Kidney (tissue), 13 donors: ENCODE measurements at regions not wholly inside any gene's neighbourhood (a gene's known extent, or its start where the extent isn't known, plus 50 kb on each side); places are given as distances from the start of the nearest gene placed in this dataset.

ENCODE experiments used
- DNase-seq, 5 donors: peaks; one replicate each; pipeline ENCODE4 v3.0.0-alpha.2; 2013 to 2020
- FAIRE-seq: peaks from 2 replicates; lab custom pipeline; 2012; peaks lifted over from hg19 to GRCh38; lab: Jason Lieb, UNC
- H3K27ac ChIP-seq, 2 donors: one replicate each; pipeline ENCODE4 v1.7.0; 2013; ENCODE audit warnings: low read depth in 2 of 2, low read length in 2 of 2, inconsistent platforms in 1 of 2
- H3K27me3 ChIP-seq: one replicate; pipeline ENCODE4 v1.7.1; 2013; ENCODE audit warnings: low read length, inconsistent platforms; ENCODE audit not compliant: control insufficient read depth, insufficient read depth
- H3K36me3 ChIP-seq, 3 donors: one replicate each; pipeline versions ENCODE4 v1.7.0 to v1.7.1; 2013; ENCODE audit warnings: low read length in 3 of 3, control low read depth in 1 of 3, inconsistent platforms in 1 of 3; ENCODE audit not compliant: insufficient read depth in 3 of 3, control insufficient read depth in 2 of 3
- H3K4me1 ChIP-seq, 3 donors: one replicate each; pipeline versions ENCODE4 v1.7.0 to v1.7.1; 2013; ENCODE audit warnings: low read length in 3 of 3, inconsistent platforms in 1 of 3, low read depth in 1 of 3; ENCODE audit not compliant: control insufficient read depth in 2 of 3, insufficient read depth in 2 of 3
- H3K4me3 ChIP-seq, 3 donors: one replicate each; pipeline versions ENCODE4 v1.7.0 to v1.8.1; 2013; ENCODE audit warnings: low read length in 3 of 3, control low read depth in 1 of 3, inconsistent platforms in 1 of 3
- H3K9ac ChIP-seq, 3 donors: one replicate each; pipeline versions ENCODE4 v1.7.0 to v1.7.1; 2013; ENCODE audit warnings: low read length in 3 of 3, control low read depth in 1 of 3, inconsistent platforms in 1 of 3
- H3K9me3 ChIP-seq, 3 donors: one replicate each; pipeline versions ENCODE4 v1.7.0 to v1.7.1; 2013; ENCODE audit warnings: low read length in 3 of 3, control low read depth in 1 of 3, inconsistent platforms in 1 of 3; ENCODE audit not compliant: control insufficient read depth in 2 of 3, insufficient read depth in 1 of 3
- CTCF ChIP-seq: IDR thresholded peaks from 3 replicates; pipeline ENCODE4 v1.5.1; 2012; ENCODE audit warnings: mild to moderate bottlenecking, moderate library complexity, borderline replicate concordance; ENCODE audit not compliant: insufficient read depth; ENCODE audit errors: extremely low read depth
- intact Hi-C: fragments of 100-400 bp; cut with DNase I; formaldehyde crosslinking; loops from one replicate; pipeline ENCODE4 v1.11.1; 2022
- donor health status: control.
- donor health status: control.
- donor health status: control.
- donor health status: control.
- donor health status: control.
- donor health status: DM: yes; HTN: yes; CAD: no.
- donor health status: Normal renal cell carcinoma (clear cell type).

GRCh38 chr21:31397939-31398338 is 53.9 kb upstream of the TIAM1 start:
- Histone ChIP-seq H3K4me1 (no peaks in the 10 kb centered on the region), H3K9me3 (no peaks in the 10 kb centered on the region), H3K27ac (no peak overlapping the region), H3K9ac (no peak overlapping the region), H3K36me3 (no peaks in the 10 kb centered on the region), H3K4me3 (no peak overlapping the region), H3K27me3 (no peaks in the 10 kb centered on the region)
- no peak for TF ChIP-seq CTCF
- intact Hi-C loops: no loop called here
- DNase-seq (no peak), FAIRE-seq (no peak)

- no peak for TF ChIP-seq CTCF
- H3K36me3 ChIP-seq: no peaks in the 10 kb centered on the region
- FAIRE-seq (no peak), DNase-seq (peak in 1 of 5 donors; percentile 28)
- H3K27me3 ChIP-seq: no peaks in the 10 kb centered on the region
- H3K9ac ChIP-seq: no peak overlapping the region
- H3K27ac ChIP-seq: no peak overlapping the region
- H3K4me1 ChIP-seq: no peaks in the 10 kb centered on the region
- H3K4me3 ChIP-seq: no peak overlapping the region
- H3K9me3 ChIP-seq: no peaks in the 10 kb centered on the region
- intact Hi-C loops: no loop called here
Observed at GRCh38 chr21:31397515-31397926, 53.5 kb upstream of the TIAM1 start.

GRCh38 chr21:31397030-31397429 is 53.0 kb upstream of the TIAM1 start:
- H3K36me3 ChIP-seq: no peaks in the 10 kb centered on the region
- H3K27ac ChIP-seq: no peak overlapping the region
- no peak for TF ChIP-seq CTCF
- no peaks in the 10 kb centered on the region for H3K4me1 ChIP-seq
- no peak for DNase-seq
- H3K4me3 ChIP-seq: no peak overlapping the region
- intact Hi-C loops: no loop called here
- FAIRE-seq: no peak
- no peaks in the 10 kb centered on the region for H3K27me3 ChIP-seq
- no peak overlapping the region for H3K9ac ChIP-seq
- no peaks in the 10 kb centered on the region for H3K9me3 ChIP-seq

- FAIRE-seq: no peak
- Histone ChIP-seq H3K27ac (no peak overlapping the region), H3K36me3 (no peaks in the 10 kb centered on the region), H3K4me1 (no peaks in the 10 kb centered on the region), H3K9me3 (no peaks in the 10 kb centered on the region), H3K27me3 (no peaks in the 10 kb centered on the region), H3K4me3 (no peak overlapping the region), H3K9ac (no peak overlapping the region)
- intact Hi-C loops: no loop called here
- DNase-seq: no peak
- no peak for TF ChIP-seq CTCF
Observed at GRCh38 chr21:31396399-31396798, 52.3 kb upstream of the TIAM1 start.
